Hematopoietic multipotent progenitor cell (in vitro differentiated cells): ENCODE measurements at regions not wholly inside any gene's neighbourhood (a gene's known extent, or its start where the extent isn't known, plus 50 kb on each side); places are given as distances from the start of the nearest gene placed in this dataset.
"Not testable (repeated sequence)": the region's sequence is repeated elsewhere in the genome, so short reads cannot be mapped to it uniquely, and the experiment has no call there.

Experiments used
- DNase-seq, 3 donors: peaks; one replicate each; pipeline ENCODE4 v3.0.0-alpha.2; 2011 to 2015; ENCODE audit warnings: low read depth in 2 of 3, low spot score in 2 of 3

DNA sequence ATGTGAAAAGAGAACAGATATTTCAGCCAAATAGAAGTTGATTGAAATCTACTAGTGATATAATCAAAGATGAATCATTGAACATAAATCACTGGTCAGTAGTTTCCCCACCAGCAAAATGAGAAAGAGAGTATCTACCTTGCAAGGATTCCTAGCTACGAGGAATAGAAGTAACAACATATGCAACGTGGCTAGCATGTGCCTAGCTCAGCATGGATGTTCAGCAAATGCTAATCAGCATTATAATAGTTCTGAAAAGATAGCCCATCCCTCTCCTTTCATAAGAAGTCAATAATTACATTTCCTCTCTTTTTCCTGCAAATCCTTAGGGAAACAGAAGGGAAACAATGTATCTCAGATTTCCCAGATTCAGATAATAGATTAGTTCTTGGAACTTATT is 417.2 kb downstream of the SATB2 start:
- no peak for DNase-seq

DNA sequence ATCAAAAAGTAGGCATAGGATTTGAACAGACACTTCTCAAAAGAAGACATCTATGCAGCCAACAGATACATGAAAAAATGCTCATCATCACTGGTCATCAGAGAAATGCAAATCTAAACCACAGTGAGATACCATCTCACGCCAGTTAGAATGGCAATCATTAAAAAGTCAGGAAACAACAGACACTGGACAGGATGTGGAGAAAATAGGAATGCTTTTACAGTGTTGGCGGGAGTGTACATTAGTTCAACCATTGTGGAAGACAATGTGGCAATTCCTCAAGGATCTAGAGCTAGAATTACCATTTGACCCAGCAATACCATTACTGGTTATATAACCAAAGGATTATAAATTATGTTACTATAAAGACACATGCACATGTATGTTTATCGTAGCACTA is 424.0 kb downstream of the SATB2 start:
- not testable (repeated sequence) for DNase-seq

DNA sequence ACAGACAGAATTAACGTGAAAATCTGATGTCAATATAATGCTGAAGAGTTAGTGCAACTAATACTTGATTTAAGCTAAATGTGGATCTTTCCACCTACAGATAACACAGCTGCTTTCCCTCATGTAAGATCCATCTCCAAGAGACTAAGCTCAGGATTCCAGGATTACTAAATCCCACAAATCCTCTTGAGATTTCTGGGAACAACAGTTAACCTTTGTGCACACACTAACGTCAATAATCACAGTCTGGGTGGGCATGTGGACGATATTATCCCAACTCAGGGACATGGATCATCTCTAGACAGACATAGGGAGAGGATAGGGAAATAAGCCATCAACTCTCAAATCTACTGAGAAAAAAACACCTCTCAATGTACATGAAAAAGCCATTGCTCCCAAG is 432.6 kb downstream of the SATB2 start:
- no peak for DNase-seq

DNA sequence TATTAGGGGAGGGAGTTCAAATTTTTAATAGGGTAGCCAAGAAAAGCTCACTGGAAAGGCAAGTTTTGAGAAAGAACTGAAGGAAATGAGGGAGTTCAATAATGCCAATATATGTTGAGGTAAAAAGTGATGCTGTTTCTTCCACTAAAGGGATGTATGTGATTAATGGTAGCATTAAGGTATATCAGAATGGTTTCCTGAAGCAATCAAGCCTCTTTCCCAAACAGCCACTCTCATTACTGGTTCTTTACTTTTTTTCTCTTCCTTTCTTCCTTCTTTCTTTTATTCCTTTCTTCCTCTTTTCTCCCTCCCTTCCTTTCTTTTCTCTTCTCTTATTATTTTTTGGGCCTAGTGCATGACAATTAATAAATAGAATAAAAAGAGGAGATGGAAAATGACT is 433.5 kb downstream of the SATB2 start:
- DNase-seq, result no peak

DNA sequence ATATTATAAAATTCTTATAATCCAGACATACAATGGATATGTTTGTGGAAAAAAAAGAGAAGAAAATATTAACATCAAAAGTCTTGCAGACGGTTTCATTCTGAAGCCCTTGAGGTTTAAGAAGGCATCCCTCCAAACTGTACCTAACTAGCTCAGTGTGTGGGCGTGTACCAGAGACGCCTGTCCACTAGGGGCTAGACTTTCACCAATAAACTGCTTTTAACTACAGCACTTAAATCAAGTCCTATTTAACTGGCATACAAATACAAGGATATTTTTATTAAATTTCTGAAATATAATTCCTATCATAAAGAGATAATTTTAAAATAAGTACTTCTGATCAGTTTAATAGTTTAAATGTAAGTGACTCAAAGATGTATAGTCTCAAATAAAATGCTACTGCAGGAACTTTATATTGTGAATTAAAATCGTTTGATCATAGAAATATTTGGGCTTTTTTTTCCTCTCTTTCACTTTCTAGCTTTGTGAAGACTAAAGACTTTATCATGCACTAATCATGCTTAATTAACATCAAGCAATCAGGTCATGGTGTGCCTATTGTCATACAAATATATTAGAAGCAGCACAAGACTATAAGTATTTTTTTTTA is 437.7 kb downstream of the SATB2 start:
- no peak for DNase-seq

DNA sequence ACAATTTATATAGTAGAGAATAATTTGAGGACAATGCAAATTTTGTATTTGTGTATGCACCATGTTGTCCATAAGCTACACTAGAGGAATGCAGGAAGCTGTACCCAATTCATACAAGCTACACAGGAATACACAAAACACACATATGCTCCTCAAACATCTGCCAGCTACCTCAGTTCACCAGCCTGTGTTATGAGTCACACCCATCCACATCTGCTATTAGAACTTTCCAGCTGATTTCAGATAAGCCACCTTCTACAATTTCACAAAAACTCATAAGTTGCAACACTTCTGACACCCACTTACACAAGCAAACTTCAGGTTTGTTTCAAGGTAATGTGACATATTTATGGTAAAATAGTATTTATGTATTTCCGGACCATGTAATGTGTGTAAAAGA is 438.9 kb downstream of the SATB2 start:
- DNase-seq, result no peak

DNA sequence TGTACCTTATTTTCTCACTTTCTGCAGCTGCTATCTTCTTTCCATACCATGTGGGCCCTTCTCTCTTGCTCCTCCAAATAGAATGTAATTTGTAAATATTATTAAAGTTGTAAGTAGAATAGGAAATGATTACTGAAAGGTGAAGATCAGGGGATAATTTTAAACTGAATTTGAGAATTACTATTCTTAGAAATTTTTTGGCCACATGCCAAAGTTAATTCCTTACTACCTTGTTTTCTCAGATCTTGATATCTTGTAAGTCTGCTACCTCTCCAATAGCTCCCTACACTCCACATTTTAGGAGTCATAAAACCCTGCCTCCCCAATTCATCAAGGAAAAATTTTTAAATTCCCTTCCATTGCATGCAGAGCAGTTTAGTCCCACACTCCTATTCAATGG is 442.7 kb downstream of the SATB2 start:
- no peak for DNase-seq

DNA sequence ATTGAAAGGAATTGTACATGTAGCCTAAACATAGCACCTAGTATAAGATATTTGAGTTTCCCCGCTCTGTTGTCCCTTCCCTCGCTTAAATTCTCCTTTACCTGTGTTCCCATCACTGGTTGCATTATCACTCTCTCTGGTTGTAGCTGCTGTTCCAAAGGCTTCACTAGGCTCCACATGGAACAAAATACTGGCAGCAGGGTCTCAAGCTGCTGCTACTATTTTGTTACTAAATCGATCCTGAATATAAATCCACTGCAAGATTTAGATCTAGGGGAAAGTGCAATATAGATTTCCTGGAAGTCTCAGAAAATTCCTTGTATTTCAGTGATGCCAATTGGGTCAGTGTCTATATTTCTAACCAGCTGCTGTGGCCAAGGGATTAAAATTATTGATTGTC is 443.5 kb downstream of the SATB2 start:
- DNase-seq, result no peak

DNA sequence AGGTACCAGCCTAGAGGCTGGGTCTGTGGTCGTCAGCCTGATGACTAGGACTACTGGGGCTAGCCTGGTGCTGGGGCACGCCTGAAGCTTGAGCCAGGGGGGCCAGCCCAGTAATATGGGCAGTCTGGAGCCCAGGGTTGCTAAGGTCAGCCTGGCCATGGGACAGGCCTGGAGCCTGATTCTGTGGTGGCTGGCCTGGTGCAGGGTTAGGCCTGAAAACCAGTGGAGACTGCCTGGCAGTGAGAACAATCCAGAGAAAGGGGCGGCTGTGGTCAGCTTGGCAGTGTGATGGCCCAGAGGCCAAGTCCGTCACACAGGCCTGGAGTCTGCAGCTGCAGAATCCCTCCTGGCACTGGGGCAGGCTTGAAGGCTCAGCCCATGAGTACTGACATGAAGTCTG is 445.8 kb downstream of the SATB2 start:
- DNase-seq, result no peak

DNA sequence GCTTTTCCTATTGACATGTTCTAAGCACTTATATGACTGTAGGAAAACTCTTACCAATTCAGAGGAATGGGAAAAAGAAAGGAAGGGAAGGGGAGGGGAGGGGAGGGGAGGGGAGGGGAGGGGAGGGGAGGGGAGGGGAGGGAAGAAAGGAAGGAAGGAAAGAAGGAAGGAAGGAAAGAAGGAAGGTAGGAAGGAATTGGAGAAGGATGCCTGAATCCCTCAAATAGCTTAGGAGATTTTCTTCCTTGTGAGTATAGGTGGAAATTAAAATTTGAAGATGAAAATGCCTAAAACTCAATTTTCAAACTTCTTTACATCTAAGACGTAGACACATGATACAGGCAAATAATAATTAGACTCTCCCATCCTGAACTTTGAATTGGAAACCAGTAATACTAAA is 463.1 kb downstream of the SATB2 start:
- no peak for DNase-seq

DNA sequence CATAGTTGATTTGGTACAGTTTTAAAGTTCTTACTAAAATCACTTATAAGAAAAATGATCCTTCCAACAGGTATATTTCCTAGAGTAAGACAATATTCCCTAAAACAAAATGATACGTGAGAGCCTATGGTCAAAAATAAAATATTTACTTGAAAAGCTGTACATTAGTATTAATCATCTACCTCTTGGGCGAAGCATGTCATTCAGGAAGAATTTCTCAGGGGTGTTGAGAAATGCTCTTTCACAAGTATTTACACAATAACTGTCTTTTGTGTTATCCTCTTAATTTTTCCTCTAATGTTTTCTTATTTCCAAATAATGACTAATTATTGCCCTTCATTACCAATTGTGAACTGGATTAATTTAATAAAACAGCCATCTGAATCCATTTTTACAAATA is 466.3 kb downstream of the SATB2 start:
- DNase-seq, result no peak

DNA sequence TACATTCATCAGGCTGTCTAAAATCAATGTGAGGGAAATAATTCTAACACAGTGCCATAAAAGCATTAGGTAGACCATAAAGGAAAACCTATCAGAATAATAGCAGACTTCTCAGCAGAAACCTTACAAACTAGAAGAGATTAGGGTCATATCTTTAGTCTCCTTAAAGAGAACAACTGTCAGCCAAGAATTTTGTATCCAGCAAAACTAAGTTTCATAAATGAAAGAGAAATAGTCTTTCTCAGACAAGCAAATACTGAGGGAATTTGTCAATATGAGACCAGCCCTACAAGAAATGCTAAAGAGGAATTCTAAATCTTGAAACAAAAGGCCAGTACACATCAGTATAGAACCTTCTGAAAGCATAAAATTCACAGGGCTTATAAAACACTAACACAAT is 482.0 kb downstream of the SATB2 start:
- no peak for DNase-seq

DNA sequence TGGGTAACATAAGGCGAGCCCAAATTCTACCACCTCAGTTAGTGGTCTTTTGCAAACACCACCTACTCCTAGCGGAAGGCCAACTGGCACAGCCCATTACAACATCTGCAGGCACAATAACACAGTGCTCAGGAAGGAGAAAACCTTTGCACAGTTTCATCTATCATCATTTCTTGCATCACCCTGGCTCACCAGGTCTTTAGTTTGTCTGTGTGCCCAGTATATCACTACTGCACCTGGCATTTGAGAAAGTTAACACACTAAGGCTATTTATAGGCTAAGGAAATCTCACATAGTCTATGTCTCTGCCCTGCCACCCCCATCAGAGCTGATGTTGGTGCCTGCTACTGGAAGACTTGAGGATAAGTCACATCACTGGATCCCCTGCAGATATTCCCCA is 484.0 kb downstream of the SATB2 start:
- DNase-seq, result no peak

DNA sequence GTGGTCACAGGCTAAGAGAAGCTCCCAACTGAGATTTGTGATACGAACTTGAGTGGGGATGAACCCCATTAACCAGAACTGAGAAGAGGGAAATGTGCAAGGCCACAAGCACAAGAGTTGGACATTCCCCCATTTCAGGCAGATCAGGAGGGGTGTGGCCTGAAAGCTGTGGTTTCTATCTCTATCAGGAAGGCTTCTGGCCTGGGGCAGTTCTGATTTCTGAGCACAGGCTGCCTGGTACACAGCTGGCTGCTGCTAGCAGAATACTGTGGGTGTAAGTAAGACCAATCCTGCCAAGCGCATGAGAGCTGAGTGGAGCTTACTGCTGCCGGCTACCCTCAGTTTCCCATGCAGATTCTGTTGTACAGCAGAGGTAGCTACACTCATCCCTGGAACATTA is 484.6 kb downstream of the SATB2 start:
- no peak for DNase-seq

DNA sequence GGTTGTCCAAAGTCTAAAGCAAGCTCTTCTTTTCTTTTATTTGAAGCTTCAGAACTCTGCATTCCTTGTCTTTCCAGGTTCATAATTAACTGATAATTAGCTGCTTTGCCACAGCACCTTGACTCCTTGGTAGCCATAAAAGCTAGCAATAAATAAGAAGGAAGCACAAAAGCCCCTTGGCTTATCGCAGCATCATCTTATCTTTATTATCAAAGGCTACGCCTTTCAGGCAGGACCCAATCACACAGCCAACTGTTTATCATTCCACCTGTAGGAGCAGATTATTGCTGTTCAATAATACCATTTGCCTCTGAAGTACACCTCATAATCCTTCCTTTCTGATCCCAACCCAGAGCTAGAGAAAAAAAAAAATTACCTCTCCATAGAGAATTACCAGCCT is 489.2 kb downstream of the SATB2 start:
- DNase-seq, result no peak

DNA sequence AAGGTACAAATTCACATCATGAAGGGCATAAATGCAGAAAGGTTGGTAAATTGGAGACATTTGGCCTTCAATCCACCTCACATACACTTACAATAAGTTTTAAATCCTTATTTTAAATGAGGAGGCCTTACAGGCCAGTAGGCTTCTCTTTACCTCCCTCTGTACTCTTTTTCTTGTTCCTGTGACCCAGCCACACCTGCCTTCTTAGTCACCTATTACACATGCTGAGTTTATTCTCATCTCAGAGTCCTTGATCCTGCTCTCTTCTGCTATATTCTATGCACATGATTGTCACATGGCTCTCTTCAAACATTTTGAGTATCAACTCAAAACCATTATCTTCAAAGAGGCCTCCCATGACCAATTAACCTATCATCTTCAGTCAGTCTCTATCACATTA is 491.5 kb downstream of the SATB2 start:
- DNase-seq, result no peak

DNA sequence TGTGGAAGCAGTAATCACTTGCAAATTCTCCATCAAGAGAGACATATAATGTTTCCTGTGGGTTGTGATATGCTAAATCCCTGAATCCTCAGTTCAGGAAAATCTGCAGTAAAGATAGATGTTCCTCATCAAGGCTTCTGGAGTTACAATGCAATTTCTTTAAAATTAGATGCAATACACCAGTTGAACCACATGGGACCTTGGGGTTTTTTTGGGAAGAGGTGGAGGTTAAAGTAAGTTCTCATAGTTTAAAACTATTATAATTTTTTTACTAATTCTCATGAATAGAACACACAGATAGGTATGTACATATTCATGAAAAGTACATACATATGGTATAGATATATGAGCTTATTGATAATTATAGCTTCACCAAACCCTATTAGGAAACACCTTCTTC is 496.2 kb downstream of the SATB2 start:
- DNase-seq, result no peak

DNA sequence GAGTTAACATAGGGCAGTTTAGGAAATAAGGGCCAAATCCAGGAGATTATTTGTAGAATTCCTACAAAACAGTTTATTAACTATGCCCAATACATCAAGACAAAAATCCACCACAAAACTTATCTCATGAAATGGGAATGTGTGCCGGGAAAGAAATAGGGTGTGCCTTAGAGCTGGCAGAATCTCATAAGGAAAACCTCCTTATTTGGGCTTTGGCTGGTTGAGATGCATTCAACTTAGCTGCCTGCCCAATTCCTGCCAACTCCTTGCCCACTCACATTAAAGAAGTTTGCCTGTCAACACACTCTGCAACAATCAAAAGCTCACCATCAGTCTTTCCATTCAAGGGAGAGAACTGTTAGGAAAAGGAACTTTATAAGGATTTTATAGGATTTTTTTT is 500.6 kb downstream of the SATB2 start:
- DNase-seq, result no peak

DNA sequence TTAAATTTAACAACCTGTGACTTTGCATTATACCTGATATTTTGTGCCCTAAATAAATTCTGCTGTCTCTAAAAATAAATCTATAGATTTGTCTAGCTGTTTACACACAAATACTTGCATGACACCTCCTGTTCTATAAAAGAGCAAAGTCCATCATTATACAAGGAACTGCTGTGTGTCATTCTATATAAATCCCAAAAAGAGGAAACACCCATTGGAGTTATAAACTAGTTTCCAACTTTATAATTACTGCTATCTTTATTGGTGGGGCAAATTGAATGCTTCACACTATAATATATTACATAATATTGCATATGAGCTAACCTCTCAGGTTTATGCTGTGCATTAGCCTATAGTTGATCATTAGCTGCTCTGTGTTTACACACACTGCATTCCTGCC is 504.4 kb downstream of the SATB2 start:
- DNase-seq, result no peak

DNA sequence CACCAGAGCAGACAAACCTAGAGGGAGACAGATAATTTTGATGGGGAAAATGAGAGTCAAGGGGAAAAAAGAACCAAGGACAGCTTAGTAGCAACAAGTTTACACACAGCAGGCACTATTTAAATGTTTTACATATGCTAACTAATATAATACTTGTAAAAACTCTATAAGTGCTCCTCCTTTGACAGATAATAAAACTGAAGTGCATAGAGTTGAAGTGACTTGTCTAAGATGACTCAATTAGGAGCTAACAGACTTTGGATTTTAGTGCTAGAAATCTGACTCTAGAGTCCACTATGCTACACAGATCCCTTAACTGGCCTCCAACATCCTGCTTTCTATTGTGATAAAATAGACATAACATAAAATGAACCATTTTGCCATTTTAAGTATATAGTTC is 506.9 kb downstream of the SATB2 start:
- no peak for DNase-seq

DNA sequence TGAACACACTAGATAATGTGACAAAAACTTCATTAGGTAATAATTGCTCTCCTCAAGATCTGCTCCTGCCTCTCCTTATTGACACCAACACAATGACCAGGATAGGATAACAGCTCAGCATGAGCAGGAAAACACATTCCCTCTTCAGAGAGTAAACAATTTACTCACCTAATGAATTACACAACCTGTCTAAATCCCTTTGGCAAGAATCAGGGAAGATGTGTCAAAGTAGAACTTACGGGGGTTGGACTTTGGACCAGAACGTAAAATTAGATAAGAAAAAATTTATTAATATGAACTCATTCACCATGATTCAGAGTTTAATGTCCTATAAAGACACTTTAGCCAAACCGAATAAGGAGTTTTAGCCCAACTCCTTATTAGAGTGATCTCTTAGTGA is 512.2 kb downstream of the SATB2 start:
- no peak for DNase-seq

DNA sequence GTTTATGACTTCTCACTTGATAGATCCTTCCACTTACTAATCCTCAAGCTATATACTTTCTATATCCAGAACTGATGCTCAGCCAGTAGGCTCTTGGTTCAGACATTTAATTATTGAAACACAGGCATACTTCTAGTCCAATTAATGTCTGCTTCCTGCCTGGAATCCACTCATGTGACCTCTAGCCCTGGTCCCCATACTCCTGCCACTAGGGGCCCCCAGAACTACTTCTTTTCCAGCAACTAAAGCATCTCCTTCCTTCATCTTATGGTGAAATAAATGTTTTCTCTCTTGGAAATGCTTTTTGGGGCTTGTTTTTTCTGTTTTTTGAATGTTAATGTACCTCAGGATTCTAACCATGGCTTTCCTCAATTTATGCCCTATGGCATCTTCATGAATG is 527.6 kb downstream of the SATB2 start:
- DNase-seq, result no peak

DNA sequence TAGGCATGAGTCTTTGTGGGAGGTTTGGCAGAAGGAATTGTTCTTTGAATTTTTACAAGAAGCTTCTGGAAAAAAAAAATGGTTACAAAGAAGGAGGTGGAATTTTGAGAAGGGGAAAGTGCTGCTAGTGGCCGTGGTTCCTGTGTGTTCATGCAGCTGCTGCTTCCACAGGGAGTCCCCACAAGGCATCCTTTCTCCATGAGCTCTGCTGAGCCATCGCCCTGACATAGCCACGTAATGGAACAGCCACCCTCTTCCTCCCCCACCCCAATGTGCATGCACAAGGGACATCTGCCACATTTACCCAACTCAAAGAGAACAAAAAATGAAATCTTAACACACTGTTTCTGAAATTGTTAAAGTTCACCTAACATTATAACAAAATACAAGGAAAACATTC is 529.7 kb downstream of the SATB2 start:
- DNase-seq, result no peak
